KMS-11 (cell line): ENCODE measurements at regions not wholly inside any gene's neighbourhood (a gene's known extent, or its start where the extent isn't known, plus 50 kb on each side); places are given as distances from the start of the nearest gene placed in this dataset.

Experiments used
- H2AFZ ChIP-seq: fragments of 200-600 bp; sonication (generic); 2 replicates; pipeline ENCODE4 v1.6.1; 2016; ENCODE audit warnings: antibody characterized with exemption, mixed run types, low read depth
- H3K27ac ChIP-seq: fragments of 200-600 bp; sonication (generic); 2 replicates; pipeline ENCODE4 v1.6.1; 2016; ENCODE audit warnings: mild to moderate bottlenecking, mixed run types
- H3K27me3 ChIP-seq: fragments of 200-600 bp; sonication (generic); 2 replicates; pipeline ENCODE4 v1.6.1; 2017; ENCODE audit warnings: mild to moderate bottlenecking, low read depth, mixed run types, moderate library complexity; ENCODE audit not compliant: insufficient read depth
- H3K36me3 ChIP-seq: fragments of 200-600 bp; sonication (generic); 2 replicates; pipeline ENCODE4 v1.6.1; 2017; ENCODE audit warnings: mild to moderate bottlenecking, mixed run types; ENCODE audit not compliant: insufficient read depth
- H3K4me1 ChIP-seq: fragments of 200-600 bp; sonication (generic); 2 replicates; pipeline ENCODE4 v1.6.1; 2016; ENCODE audit warnings: mild to moderate bottlenecking, low read depth, mixed run types; ENCODE audit not compliant: poor library complexity, severe bottlenecking
- H3K4me2 ChIP-seq: fragments of 200-600 bp; sonication (generic); 2 replicates; pipeline ENCODE4 v1.7.0; 2016; ENCODE audit warnings: mild to moderate bottlenecking, mixed run types
- H3K4me3 ChIP-seq: fragments of 200-600 bp; sonication (generic); IDR thresholded peaks from 2 replicates; pipeline ENCODE4 v1.6.1; 2017; ENCODE audit warnings: low read depth, low read length, mixed read lengths; ENCODE audit not compliant: insufficient read depth
- H3K79me2 ChIP-seq: fragments of 200-600 bp; sonication (generic); 2 replicates; pipeline ENCODE4 v1.6.1; 2016; ENCODE audit warnings: low read depth, mixed run types; ENCODE audit not compliant: insufficient read depth
- H3K9ac ChIP-seq: fragments of 200-600 bp; sonication (generic); 2 replicates; pipeline ENCODE4 v1.6.1; 2016; ENCODE audit warnings: mild to moderate bottlenecking, mixed run types
- H4K20me1 ChIP-seq: fragments of 200-600 bp; sonication (generic); 2 replicates; pipeline ENCODE4 v1.6.1; 2016; ENCODE audit warnings: mild to moderate bottlenecking, mixed run types; ENCODE audit not compliant: insufficient read depth
- CTCF ChIP-seq: fragments of 200-600 bp; sonication (generic); conservative IDR thresholded peaks from 2 replicates; pipeline ENCODE4 v1.6.1; 2017; ENCODE audit warnings: low read depth, mild to moderate bottlenecking, antibody characterized with exemption, low read length, moderate library complexity, mixed read lengths

- Histone ChIP-seq H3K36me3 (no peaks in the 10 kb centered on the region), H3K27ac (no peak overlapping the region), H3K4me2 (no peak overlapping the region), H3K4me3 (no peak overlapping the region), H3K79me2 (no peaks in the 10 kb centered on the region), H3K4me1 (no peaks in the 10 kb centered on the region), H2AFZ (no peak overlapping the region), H3K27me3 (no peaks in the 10 kb centered on the region), H4K20me1 (no peaks in the 10 kb centered on the region), H3K9ac (no peak overlapping the region)
- TF ChIP-seq CTCF = no peak
Observed at GRCh38 chr2:5587766-5588165, 104.4 kb upstream of the SOX11 start.

DNA sequence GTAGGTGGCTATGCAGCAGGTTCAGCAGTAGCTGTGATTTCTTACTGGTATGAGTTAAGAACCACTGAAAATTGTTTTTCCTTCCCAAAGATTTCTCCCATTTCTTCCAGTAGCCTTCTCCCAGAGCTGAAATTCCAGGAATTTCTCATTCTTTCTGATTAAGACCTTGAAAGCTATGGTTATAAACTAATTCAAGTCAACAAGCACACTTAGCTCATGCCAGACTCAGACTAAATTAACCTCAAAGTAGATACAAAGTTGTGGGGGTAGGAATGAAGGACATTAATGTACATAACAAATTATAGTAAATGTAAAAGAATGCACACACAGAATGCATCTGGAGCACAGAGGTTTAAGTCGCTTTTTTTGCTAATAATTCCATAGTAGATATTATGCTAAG, 103.6 kb upstream of the SOX11 start:
- Histone ChIP-seq H3K79me2 (no peaks in the 10 kb centered on the region), H4K20me1 (no peaks in the 10 kb centered on the region), H3K27ac (no peak overlapping the region), H2AFZ (no peak overlapping the region), H3K4me1 (no peaks in the 10 kb centered on the region), H3K4me2 (no peak overlapping the region), H3K9ac (no peak overlapping the region), H3K36me3 (no peaks in the 10 kb centered on the region), H3K27me3 (no peaks in the 10 kb centered on the region), H3K4me3 (no peak overlapping the region)
- no peak for TF ChIP-seq CTCF

DNA sequence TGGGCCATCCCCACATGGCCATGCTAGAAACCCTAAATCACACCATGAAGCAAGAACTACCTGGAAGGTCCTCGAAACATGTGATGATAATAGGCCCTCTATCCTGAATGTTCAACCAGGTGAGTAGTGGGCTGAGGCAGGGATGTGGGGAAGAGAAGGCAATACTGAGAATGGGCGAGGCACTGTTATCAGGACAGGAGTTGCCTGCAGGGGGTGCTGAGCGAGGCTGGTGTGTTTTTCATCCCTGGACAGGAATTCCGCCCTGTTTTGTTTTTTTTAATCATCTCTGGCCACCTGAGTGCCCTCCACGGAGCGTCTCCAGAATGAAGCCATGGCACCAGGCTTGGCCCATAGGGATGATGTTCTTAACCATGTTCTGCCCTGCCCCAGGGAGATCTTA, 103.0 kb upstream of the SOX11 start:
- Histone ChIP-seq H4K20me1 (no peaks in the 10 kb centered on the region), H3K4me3 (no peak overlapping the region), H3K9ac (no peak overlapping the region), H3K36me3 (no peaks in the 10 kb centered on the region), H2AFZ (no peak overlapping the region), H3K27ac (no peak overlapping the region), H3K4me2 (no peak overlapping the region), H3K27me3 (no peaks in the 10 kb centered on the region), H3K4me1 (no peaks in the 10 kb centered on the region), H3K79me2 (no peaks in the 10 kb centered on the region)
- TF ChIP-seq CTCF = no peak

- Histone ChIP-seq H3K79me2 (no peaks in the 10 kb centered on the region), H3K9ac (no peak overlapping the region), H3K4me1 (no peaks in the 10 kb centered on the region), H2AFZ (no peak overlapping the region), H3K27me3 (no peaks in the 10 kb centered on the region), H3K36me3 (no peaks in the 10 kb centered on the region), H4K20me1 (no peaks in the 10 kb centered on the region), H3K4me3 (no peak overlapping the region), H3K4me2 (no peak overlapping the region), H3K27ac (no peak overlapping the region)
- TF ChIP-seq CTCF = no peak
Observed at GRCh38 chr2:5590886-5591285, 101.3 kb upstream of the SOX11 start.

DNA sequence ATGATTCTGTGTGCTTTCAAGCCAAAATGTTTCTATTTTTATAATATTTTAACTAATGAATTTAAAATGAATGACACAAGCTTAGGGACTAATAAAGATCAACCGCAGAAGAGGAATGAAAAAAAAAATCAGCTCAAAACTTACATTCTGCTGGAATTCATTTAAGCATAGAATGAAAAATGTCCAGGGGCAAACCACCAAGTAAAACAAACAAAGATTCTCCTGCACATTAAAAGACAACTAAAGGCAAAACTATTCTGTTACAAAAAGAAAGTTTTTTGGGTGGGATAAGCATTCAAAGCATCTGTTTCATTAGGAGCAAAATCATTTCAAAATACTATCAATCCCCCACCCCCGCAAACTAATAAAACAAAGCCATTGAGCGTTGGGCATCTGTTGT, 99.3 kb upstream of the SOX11 start:
- H3K36me3 ChIP-seq = no peaks in the 10 kb centered on the region
- H3K9ac ChIP-seq = no peak overlapping the region
- no peak overlapping the region for H2AFZ ChIP-seq
- no peaks in the 10 kb centered on the region for H3K27me3 ChIP-seq
- no peaks in the 10 kb centered on the region for H4K20me1 ChIP-seq
- no peak overlapping the region for H3K27ac ChIP-seq
- TF ChIP-seq CTCF = no peak
- no peaks in the 10 kb centered on the region for H3K79me2 ChIP-seq
- H3K4me3 ChIP-seq = no peak overlapping the region
- no peak overlapping the region for H3K4me2 ChIP-seq
- H3K4me1 ChIP-seq = no peaks in the 10 kb centered on the region
